ENCODE measurements at regions not wholly inside any gene's neighbourhood (a gene's known extent, or its start where the extent isn't known, plus 50 kb on each side); places are given as distances from the start of the nearest gene placed in this dataset.

DNA sequence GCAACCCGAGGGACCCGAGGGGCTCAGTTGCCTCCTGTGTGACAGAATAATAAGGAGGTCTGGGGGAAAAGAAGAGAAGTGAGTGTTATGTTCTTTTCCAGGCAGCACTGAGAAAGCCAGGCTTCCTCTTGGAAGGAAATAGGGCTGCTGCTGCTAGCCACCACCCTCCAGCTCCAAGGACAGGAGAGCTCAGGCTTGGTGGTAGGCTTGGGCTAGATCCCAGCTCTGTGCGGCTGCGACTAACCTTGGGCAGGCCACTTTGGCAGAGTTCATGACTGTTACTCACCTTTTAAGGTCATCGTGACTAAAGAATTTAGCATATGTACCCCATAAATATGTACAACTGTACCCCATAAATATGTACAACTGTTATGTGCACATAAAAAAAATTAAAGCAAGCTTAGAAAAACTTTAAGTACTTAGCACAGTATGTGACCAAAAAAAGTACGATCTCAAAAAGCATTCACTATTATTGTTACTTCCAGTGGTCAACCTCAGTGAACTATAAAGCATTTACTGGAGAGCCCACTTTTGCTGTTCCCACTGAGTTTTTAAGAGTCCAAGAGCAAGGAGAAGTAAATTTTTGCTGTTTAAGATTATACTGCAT lies 124.7 kb upstream of the POU2AF2 start:
- ATAC-seq (no peak), DNase-seq (ENCODE audit: low read depth, low spot score) (no peak), FAIRE-seq (no peak)
- Histone ChIP-seq H3K4me3 (no peak overlapping the region), H3K4me1 (ENCODE audit: control insufficient read depth, insufficient read depth, low read length) (no peaks in the 10 kb centered on the region), H3K9me3 (replicated peaks; ENCODE audit: control insufficient read depth, insufficient read depth, low read length) (no peaks in the 10 kb centered on the region), H3K79me2 (ENCODE audit: control insufficient read depth, insufficient read depth, low read length) (no peaks in the 10 kb centered on the region), H2AFZ (ENCODE audit: control insufficient read depth, low read depth, low read length) (no peak overlapping the region), H3K27ac (ENCODE audit: control insufficient read depth, insufficient read depth) (no peak overlapping the region), H3K4me2 (ENCODE audit: control insufficient read depth, insufficient read depth) (no peak overlapping the region), H3K36me3 (ENCODE audit: control insufficient read depth in 2 of 2, insufficient read depth in 2 of 2, low read length in 1 of 2) (no peaks in the 10 kb centered on the region), H4K20me1 (ENCODE audit: control insufficient read depth, insufficient read depth) (no peaks in the 10 kb centered on the region), H3K27me3 (replicated peaks in 1 of 2; ENCODE audit: control insufficient read depth in 2 of 2, insufficient read depth in 2 of 2, low read length in 1 of 2) (no peaks in the 10 kb centered on the region; a peak in 1 of 4 replicates), H3K9ac (ENCODE audit: control insufficient read depth, insufficient read depth, low read length) (no peak overlapping the region)
- WGBS (ENCODE audit: insufficient coverage, insufficient replicate concordance, low lambda C conversion rate, missing lambda C conversion rate): 55% methylated on average over 6 of the region's 6 CpGs
- ChIA-PET SMC1A (ENCODE audit: uncharacterized antibody, unreplicated experiment) (no interaction called here), POLR2A (no interaction called here), RAD21 (ENCODE audit: unreplicated experiment) (no interaction called here), CTCF (interaction anchor here (1.1 kb wide), 1 partner anchor 22 kb away, joined by 6 read pairs; no protein-coding TSS in a partner anchor)
- BruUV-seq (replicated peaks): no TSS peak
- intact Hi-C loops (cut with micrococcal nuclease; ENCODE audit: unreplicated experiment): no loop called here
- in situ Hi-C loops (cut with MboI): no loop called here
- TF ChIP-seq ZZZ3 (IDR thresholded peaks at IDR 0.05; ENCODE audit: control insufficient read depth, insufficient read length, low read depth) (no peak), SIN3A (IDR thresholded peaks at IDR 0.05; ENCODE audit: low read depth, low read length) (no peak), NR2C2 (IDR thresholded peaks at IDR 0.05; ENCODE audit: borderline replicate concordance, control insufficient read depth, insufficient read length, low read depth) (no peak), MTA2 (IDR thresholded peaks at IDR 0.05; ENCODE audit: low read depth) (no peak), CHD1 (IDR thresholded peaks at IDR 0.05; ENCODE audit: low read depth, low read length) (no peak)
- TF ChIP-seq, protein P1, sequence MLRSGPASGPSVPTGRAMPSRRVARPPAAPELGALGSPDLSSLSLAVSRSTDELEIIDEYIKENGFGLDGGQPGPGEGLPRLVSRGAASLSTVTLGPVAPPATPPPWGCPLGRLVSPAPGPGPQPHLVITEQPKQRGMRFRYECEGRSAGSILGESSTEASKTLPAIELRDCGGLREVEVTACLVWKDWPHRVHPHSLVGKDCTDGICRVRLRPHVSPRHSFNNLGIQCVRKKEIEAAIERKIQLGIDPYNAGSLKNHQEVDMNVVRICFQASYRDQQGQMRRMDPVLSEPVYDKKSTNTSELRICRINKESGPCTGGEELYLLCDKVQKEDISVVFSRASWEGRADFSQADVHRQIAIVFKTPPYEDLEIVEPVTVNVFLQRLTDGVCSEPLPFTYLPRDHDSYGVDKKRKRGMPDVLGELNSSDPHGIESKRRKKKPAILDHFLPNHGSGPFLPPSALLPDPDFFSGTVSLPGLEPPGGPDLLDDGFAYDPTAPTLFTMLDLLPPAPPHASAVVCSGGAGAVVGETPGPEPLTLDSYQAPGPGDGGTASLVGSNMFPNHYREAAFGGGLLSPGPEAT (IDR thresholded peaks at IDR 0.05; ENCODE audit: low read depth): no peak
- TF ChIP-seq, protein P2, sequence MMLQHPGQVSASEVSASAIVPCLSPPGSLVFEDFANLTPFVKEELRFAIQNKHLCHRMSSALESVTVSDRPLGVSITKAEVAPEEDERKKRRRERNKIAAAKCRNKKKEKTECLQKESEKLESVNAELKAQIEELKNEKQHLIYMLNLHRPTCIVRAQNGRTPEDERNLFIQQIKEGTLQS (IDR thresholded peaks at IDR 0.05; ENCODE audit: borderline replicate concordance, extremely low read depth, low read depth, low read length): no peak

Measured in GM12878 (cell line).